GM23248 (cell line): ENCODE measurements at regions not wholly inside any gene's neighbourhood (a gene's known extent, or its start where the extent isn't known, plus 50 kb on each side); places are given as distances from the start of the nearest gene placed in this dataset.

ENCODE experiments used
- EZH2 ChIP-seq: fragments of 200-600 bp; sonication (generic); IDR thresholded peaks from 2 replicates; pipeline ENCODE4 v1.6.1; 2018; ENCODE audit warnings: antibody characterized with exemption, mild to moderate bottlenecking; ENCODE audit not compliant: insufficient read depth, poor library complexity, severe bottlenecking
- EZH2phosphoT487 ChIP-seq: fragments of 200-600 bp; sonication (generic); IDR thresholded peaks from 2 replicates; pipeline ENCODE4 v1.6.1; 2018; ENCODE audit warnings: antibody characterized with exemption, moderate library complexity, mild to moderate bottlenecking, low read depth; ENCODE audit not compliant: insufficient read depth

- no peak for TF ChIP-seq EZH2
- TF ChIP-seq EZH2phosphoT487, result no peak
Measured at GRCh38 chr5:117183326-117183725, 608.7 kb upstream of the SEMA6A start.
